ENCODE measurements at regions not wholly inside any gene's neighbourhood (a gene's known extent, or its start where the extent isn't known, plus 50 kb on each side); places are given as distances from the start of the nearest gene placed in this dataset.

GRCh38 chr2:59484673-59485072, 1068.8 kb downstream of the BCL11A start:
- DNase-seq (ENCODE audit: low read depth, low spot score) (no peak), ATAC-seq (no peak)
- Histone ChIP-seq H3K36me3 (ENCODE audit: control insufficient read depth, insufficient read depth, low read length) (no peaks in the 10 kb centered on the region), H3K4me1 (ENCODE audit: control insufficient read depth, insufficient read depth, low read length) (no peaks in the 10 kb centered on the region), H3K27me3 (ENCODE audit: control insufficient read depth, insufficient read depth, low read length) (no peaks in the 10 kb centered on the region), H3K4me3 (ENCODE audit: low read depth in 2 of 2, low read length in 2 of 2) (no peak overlapping the region), H3K9me3 (ENCODE audit: control insufficient read depth, insufficient read depth, low read depth, low read length) (no peaks in the 10 kb centered on the region), H3K27ac (ENCODE audit: low read length) (no peak overlapping the region)
- TF ChIP-seq SIN3A (IDR thresholded peaks at IDR 0.05; ENCODE audit: borderline replicate concordance, insufficient read depth, low read depth, low read length) (no peak), REST (IDR thresholded peaks at IDR 0.05; ENCODE audit: insufficient read depth in 1 of 2, low read depth in 2 of 2, low read length in 1 of 2) (no peak), POLR2AphosphoS5 (IDR thresholded peaks at IDR 0.05; ENCODE audit: low read depth, low read length) (no peak), CTCF (IDR thresholded peaks at IDR 0.05) (no peak), TCF7L2 (IDR thresholded peaks at IDR 0.05; ENCODE audit: low read depth, low read length) (no peak)
- POLR2A ChIA-PET, result no interaction called here
- in situ Hi-C loops (cut with HindIII; ENCODE audit: low pct_unique_long_range_greater_than_20kb, low sequenced_read_pairs) (no loop called here), intact Hi-C loops (cut with micrococcal nuclease; ENCODE audit: unreplicated experiment) (no loop called here)
- no TSS peak for BruUV-seq (replicated peaks)
- CTCF ChIA-PET, result no interaction called here

- CTCF ChIA-PET, result no interaction called here
- no TSS peak for BruUV-seq (replicated peaks)
- TF ChIP-seq SIN3A (IDR thresholded peaks at IDR 0.05; ENCODE audit: borderline replicate concordance, insufficient read depth, low read depth, low read length), result no peak
- no peak for TF ChIP-seq REST (IDR thresholded peaks at IDR 0.05; ENCODE audit: insufficient read depth in 1 of 2, low read depth in 2 of 2, low read length in 1 of 2)
- no peak for TF ChIP-seq TCF7L2 (IDR thresholded peaks at IDR 0.05; ENCODE audit: low read depth, low read length)
- TF ChIP-seq CTCF (IDR thresholded peaks at IDR 0.05), result no peak
- TF ChIP-seq POLR2AphosphoS5 (IDR thresholded peaks at IDR 0.05; ENCODE audit: low read depth, low read length), result no peak
- Histone ChIP-seq H3K27ac (ENCODE audit: low read length) (no peak overlapping the region), H3K4me3 (ENCODE audit: low read depth in 2 of 2, low read length in 2 of 2) (no peak overlapping the region), H3K4me1 (ENCODE audit: control insufficient read depth, insufficient read depth, low read length) (no peaks in the 10 kb centered on the region), H3K27me3 (ENCODE audit: control insufficient read depth, insufficient read depth, low read length) (no peaks in the 10 kb centered on the region), H3K36me3 (ENCODE audit: control insufficient read depth, insufficient read depth, low read length) (no peaks in the 10 kb centered on the region), H3K9me3 (ENCODE audit: control insufficient read depth, insufficient read depth, low read depth, low read length) (no peaks in the 10 kb centered on the region)
- POLR2A ChIA-PET, result no interaction called here
- DNase-seq (ENCODE audit: low read depth, low spot score) (no peak), ATAC-seq (no peak)
- intact Hi-C loops (cut with micrococcal nuclease; ENCODE audit: unreplicated experiment), result no loop called here
- in situ Hi-C loops (cut with HindIII; ENCODE audit: low pct_unique_long_range_greater_than_20kb, low sequenced_read_pairs), result no loop called here
These were observed 1090.0 kb downstream of the BCL11A start for GRCh38 chr2:59463426-59463825.
